IMR-90 (cell line): ENCODE measurements at regions not wholly inside any gene's neighbourhood (a gene's known extent, or its start where the extent isn't known, plus 50 kb on each side); places are given as distances from the start of the nearest gene placed in this dataset.

Experiments used
- ATAC-seq: fragments of 200-7000 bp; cut with Tn5 transposase; 2 replicates; pipeline ENCODE4 v1.9.1; 2020; ENCODE audit warnings: low read depth, mild to moderate bottlenecking, moderate library complexity
- BruUV-seq: library from RNA; stranded (reverse); fragments of 400-500 nt; replicated peaks from 2 replicates; lab custom pipeline; 2021; lab: Mats Ljungman, UMichigan
- CTCF ChIA-PET: fragments of 300-600 bp; formaldehyde crosslinking; extraction: SDS; loops from one replicate; lab custom pipeline; 2021; ENCODE audit warnings: antibody characterized with exemption; lab: Yijun Ruan, JAX
- POLR2A ChIA-PET: fragments of 300-600 bp; sonication (Branson Sonifier 250); formaldehyde crosslinking; loops from one replicate; lab custom pipeline; 2022; ENCODE audit warnings: antibody characterized with exemption; ENCODE audit not compliant: unreplicated experiment; lab: Charles Lee
- DNase-seq: peaks from one replicate; pipeline ENCODE4 v3.0.0; 2013
- H2AFZ ChIP-seq: replicated peaks from 2 replicates; pipeline ENCODE3; 2013; ENCODE audit warnings: low read length, mild to moderate bottlenecking; ENCODE audit not compliant: poor library complexity
- H2AK5ac ChIP-seq: 2 replicates; pipeline ENCODE4 v1.6.1; 2013; ENCODE audit warnings: low read depth, low read length, inconsistent platforms
- H2AK9ac ChIP-seq: replicated peaks from 2 replicates; pipeline ENCODE3; 2013; ENCODE audit warnings: mild to moderate bottlenecking, low read depth, low read length, moderate library complexity; ENCODE audit not compliant: poor library complexity
- H2BK120ac ChIP-seq: 2 replicates; pipeline ENCODE4 v1.6.1; 2013; ENCODE audit warnings: low read depth, low read length, inconsistent platforms
- H2BK15ac ChIP-seq: 3 replicates; pipeline ENCODE4 v1.6.1; 2013; ENCODE audit warnings: low read depth, low read length, inconsistent platforms
- H2BK20ac ChIP-seq: 2 replicates; pipeline ENCODE4 v1.6.1; 2013; ENCODE audit warnings: low read depth, mild to moderate bottlenecking, inconsistent platforms, low read length, moderate library complexity
- H2BK5ac ChIP-seq: 2 replicates; pipeline ENCODE4 v1.6.1; 2013; ENCODE audit warnings: mild to moderate bottlenecking, low read depth, low read length, inconsistent platforms; ENCODE audit not compliant: poor library complexity, severe bottlenecking
- H3K14ac ChIP-seq: replicated peaks from 2 replicates; pipeline ENCODE4 v1.6.1; 2013; ENCODE audit warnings: low read depth, low read length, inconsistent platforms
- H3K18ac ChIP-seq: 2 replicates; pipeline ENCODE4 v1.6.1; 2013; ENCODE audit warnings: low read depth, low read length, control low read depth
- H3K23ac ChIP-seq: 2 replicates; pipeline ENCODE4 v1.6.1; 2013; ENCODE audit warnings: low read depth, low read length, inconsistent platforms
- H3K27ac ChIP-seq: 2 replicates; pipeline ENCODE4 v1.5.1; 2013; ENCODE audit warnings: mild to moderate bottlenecking, control low read depth, low read length; ENCODE audit not compliant: insufficient read depth
- H3K27me3 ChIP-seq: 2 replicates; pipeline ENCODE4 v1.6.1; 2013; ENCODE audit warnings: low read length; ENCODE audit not compliant: control insufficient read depth, insufficient read depth
- H3K36me3 ChIP-seq: 2 replicates; pipeline ENCODE4 v1.6.1; 2013; ENCODE audit warnings: low read length, mixed read lengths; ENCODE audit not compliant: control insufficient read depth, insufficient read depth
- H3K4ac ChIP-seq: 2 replicates; pipeline ENCODE4 v1.6.1; 2013; ENCODE audit warnings: low read depth, low read length, inconsistent platforms
- H3K4me1 ChIP-seq: 2 replicates; pipeline ENCODE4 v1.6.1; 2013; ENCODE audit warnings: low read length, mixed read lengths; ENCODE audit not compliant: control insufficient read depth, insufficient read depth
- H3K4me2 ChIP-seq: 2 replicates; pipeline ENCODE4 v1.6.1; 2013; ENCODE audit warnings: low read depth, mild to moderate bottlenecking, control low read depth, low read length, moderate library complexity
- H3K4me3 ChIP-seq: 2 replicates; pipeline ENCODE4 v1.5.1; 2013; ENCODE audit warnings: low read depth, mild to moderate bottlenecking, control low read depth, low read length, moderate library complexity; ENCODE audit not compliant: insufficient read depth
- H3K56ac ChIP-seq: 2 replicates; pipeline ENCODE4 v1.6.1; 2013; ENCODE audit warnings: low read length, inconsistent platforms; ENCODE audit not compliant: insufficient read depth; ENCODE audit errors: extremely low read depth
- H3K79me1 ChIP-seq, 2 experiments: 2 replicates each; pipeline ENCODE4 v1.6.1; 2013; ENCODE audit warnings: low read length in 2 of 2, inconsistent platforms in 1 of 2, low read depth in 1 of 2
- H3K9ac ChIP-seq: 2 replicates; pipeline ENCODE4 v1.6.1; 2013; ENCODE audit warnings: low read depth, low read length, control low read depth
- H3K9me1 ChIP-seq: 2 replicates; pipeline ENCODE4 v1.6.1; 2013; ENCODE audit warnings: low read length, inconsistent platforms; ENCODE audit not compliant: insufficient read depth
- H3K9me3 ChIP-seq: 2 replicates; pipeline ENCODE4 v1.6.1; 2013; ENCODE audit warnings: low read length; ENCODE audit not compliant: control insufficient read depth, insufficient read depth
- H4K20me1 ChIP-seq: 2 replicates; pipeline ENCODE4 v1.6.1; 2013; ENCODE audit warnings: low read length, inconsistent platforms; ENCODE audit not compliant: insufficient read depth
- H4K5ac ChIP-seq: 2 replicates; pipeline ENCODE4 v1.6.1; 2013; ENCODE audit warnings: mild to moderate bottlenecking, low read depth, low read length, control low read depth
- H4K8ac ChIP-seq, 2 experiments: 2 replicates each; pipeline ENCODE4 v1.6.1; 2013; ENCODE audit warnings: low read depth in 2 of 2, low read length in 2 of 2, control low read depth in 1 of 2, inconsistent platforms in 1 of 2
- H4K91ac ChIP-seq: 2 replicates; pipeline ENCODE4 v1.6.1; 2013; ENCODE audit warnings: low read depth, low read length, inconsistent platforms; ENCODE audit not compliant: insufficient read depth
- BHLHE40 ChIP-seq: fragments of 150-350 bp; IDR thresholded peaks from 2 replicates; pipeline ENCODE4 v1.6.1; 2016; ENCODE audit warnings: mild to moderate bottlenecking, low read depth, low read length
- MXI1 ChIP-seq: IDR thresholded peaks from 2 replicates; pipeline ENCODE4 v1.6.1; 2012; ENCODE audit warnings: low read depth, mild to moderate bottlenecking, low read length, moderate library complexity, borderline replicate concordance
- WGBS, 2 experiments: methylation state at CpG; one replicate each; pipeline versions ENCODE4 v1.1.5 to v1.1.7; 2013; ENCODE audit warnings: missing lambda C conversion rate in 2 of 2; ENCODE audit not compliant: insufficient read length in 1 of 2; ENCODE audit errors: extremely low coverage in 2 of 2; 5-methylcytosine and 5-hydroxymethylcytosine counted together
- dilution Hi-C: fragments of 300-500 bp; cut with HindIII; formaldehyde crosslinking; loops from one replicate; pipeline ENCODE4 v1.14.3; 2018; ENCODE audit warnings: low sequenced_read_pairs; ENCODE audit not compliant: unreplicated experiment
- in situ Hi-C: fragments of 300-500 bp; cut with MboI; formaldehyde crosslinking; loops from 3 replicates; pipeline ENCODE4 v1.14.3; 2019; ENCODE audit warnings: low sequenced_read_pairs, inconsistent platforms, mixed read lengths
- intact Hi-C: fragments of 100-400 bp; cut with micrococcal nuclease; formaldehyde crosslinking; loops from 2 replicates; pipeline ENCODE4 v1.10.0; 2022

DNA sequence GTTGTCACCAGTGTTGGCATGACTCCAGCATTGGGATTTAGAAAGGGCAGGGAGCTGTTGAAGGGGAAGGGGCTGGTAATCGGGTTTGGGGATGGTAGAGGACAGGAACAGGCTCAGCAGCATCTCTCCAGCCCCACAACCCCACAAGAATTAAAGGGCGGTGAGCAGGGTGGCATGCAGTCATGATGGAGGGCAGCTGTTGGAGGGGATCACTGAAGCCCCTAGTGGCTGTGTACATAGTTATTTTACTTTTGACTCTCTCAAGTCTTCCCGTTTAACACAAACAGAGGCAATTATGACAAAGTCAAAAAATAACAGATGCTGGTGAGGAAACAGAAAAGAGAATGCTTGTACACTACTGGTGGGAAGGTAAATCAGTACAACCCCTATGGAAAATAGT, 213.8 kb downstream of the URB2 start:
- CTCF ChIA-PET: no interaction called here
- no peak overlapping the region for H3K56ac ChIP-seq
- no peak for TF ChIP-seq BHLHE40
- no peak for TF ChIP-seq MXI1
- no peak overlapping the region for H3K4me3 ChIP-seq
- no peaks in the 10 kb centered on the region for H3K79me1 ChIP-seq
- no peak overlapping the region for H3K18ac ChIP-seq
- H2AK5ac ChIP-seq: no peak overlapping the region
- H2AK9ac ChIP-seq: no peak overlapping the region
- no peak overlapping the region for H2BK15ac ChIP-seq
- H3K9me3 ChIP-seq: no peaks in the 10 kb centered on the region
- DNase-seq (no peak), ATAC-seq (no peak)
- WGBS, 2 experiments: no CpG with 5 or more reads among the region's 3 CpGs
- no peak overlapping the region for H3K9ac ChIP-seq
- no peak overlapping the region for H3K27ac ChIP-seq
- H4K8ac ChIP-seq: no peak overlapping the region
- no TSS peak for BruUV-seq
- no peak overlapping the region for H2BK5ac ChIP-seq
- H2BK20ac ChIP-seq: no peak overlapping the region
- dilution Hi-C loops: no loop called here
- no peak overlapping the region for H4K5ac ChIP-seq
- no peaks in the 10 kb centered on the region for H3K9me1 ChIP-seq
- no peaks in the 10 kb centered on the region for H4K20me1 ChIP-seq
- no peaks in the 10 kb centered on the region for H3K36me3 ChIP-seq
- H3K4me2 ChIP-seq: no peak overlapping the region
- in situ Hi-C loops: no loop called here
- no peak overlapping the region for H2BK120ac ChIP-seq
- POLR2A ChIA-PET: no interaction called here
- no peaks in the 10 kb centered on the region for H3K4me1 ChIP-seq
- intact Hi-C loops: no loop called here
- H2AFZ ChIP-seq: no peak overlapping the region
- H3K14ac ChIP-seq: no peak overlapping the region
- no peak overlapping the region for H3K23ac ChIP-seq
- H3K4ac ChIP-seq: no peak overlapping the region
- no peak overlapping the region for H4K91ac ChIP-seq
- no peaks in the 10 kb centered on the region for H3K27me3 ChIP-seq
